Stimulated activated effector memory CD8-positive, alpha-beta T cell treated with anti-CD3 and anti-CD28 coated beads, Interleukin-12 subunit alpha, Interleukin-12 subunit beta, amount 100 ng/mL, for 72 hours (primary cell): ENCODE measurements at regions not wholly inside any gene's neighbourhood (a gene's known extent, or its start where the extent isn't known, plus 50 kb on each side); places are given as distances from the start of the nearest gene placed in this dataset.
"Not testable (repeated sequence)": the region's sequence is repeated elsewhere in the genome, so short reads cannot be mapped to it uniquely, and the experiment has no call there.

ENCODE experiments used
- ATAC-seq: fragments of 150-1000 bp; cut with Tn5 transposase; 2 replicates; pipeline ENCODE4 v1.10.0; 2021
- DNase-seq, 2 donors: peaks; one replicate each; pipeline ENCODE4 v3.0.0; 2021 to 2022; ENCODE audit warnings: low spot score in 2 of 2
- H3K27ac Mint-ChIP-seq: one replicate; pipeline ENCODE4 v1.8.0; 2022; ENCODE audit warnings: mild to moderate bottlenecking, mixed read lengths
- H3K36me3 Mint-ChIP-seq: one replicate; pipeline ENCODE4 v1.8.0; 2022; ENCODE audit warnings: mild to moderate bottlenecking, mixed read lengths
- H3K4me1 Mint-ChIP-seq: one replicate; pipeline ENCODE4 v1.8.0; 2022; ENCODE audit warnings: mixed read lengths
- H3K4me3 Mint-ChIP-seq: one replicate; pipeline ENCODE4 v1.8.0; 2022; ENCODE audit warnings: mild to moderate bottlenecking, mixed read lengths
- H3K9me3 Mint-ChIP-seq: one replicate; pipeline ENCODE4 v1.8.0; 2022; ENCODE audit warnings: mixed read lengths

DNA sequence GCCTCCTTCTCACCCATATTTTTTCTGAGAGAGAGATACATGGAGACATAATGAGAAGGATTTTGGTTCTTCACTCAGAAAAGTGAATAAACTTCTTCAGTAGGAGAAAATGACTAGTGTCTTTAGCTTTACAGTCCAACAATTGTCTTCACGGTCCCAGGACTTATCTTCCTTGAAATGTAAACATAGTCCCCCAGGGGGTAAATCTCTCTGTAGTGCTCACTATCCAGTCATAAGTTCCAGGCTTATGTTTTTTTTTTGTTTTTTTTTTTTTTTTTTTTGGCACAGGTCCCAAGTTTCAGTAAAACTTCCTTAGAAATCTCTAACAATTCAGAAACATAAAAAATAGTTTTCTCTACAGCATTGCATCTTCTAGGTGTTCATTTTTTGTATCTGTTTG lies 890.2 kb upstream of the B3GALT2 start:
- Mint-ChIP-seq H3K4me1 (no peaks in the 10 kb centered on the region), H3K36me3 (no peaks in the 10 kb centered on the region), H3K9me3 (peaks cover 2% of the 10 kb centered on the region), H3K27ac (no peak overlapping the region), H3K4me3 (no peak overlapping the region)
- ATAC-seq (no peak), DNase-seq (no peak)

DNA sequence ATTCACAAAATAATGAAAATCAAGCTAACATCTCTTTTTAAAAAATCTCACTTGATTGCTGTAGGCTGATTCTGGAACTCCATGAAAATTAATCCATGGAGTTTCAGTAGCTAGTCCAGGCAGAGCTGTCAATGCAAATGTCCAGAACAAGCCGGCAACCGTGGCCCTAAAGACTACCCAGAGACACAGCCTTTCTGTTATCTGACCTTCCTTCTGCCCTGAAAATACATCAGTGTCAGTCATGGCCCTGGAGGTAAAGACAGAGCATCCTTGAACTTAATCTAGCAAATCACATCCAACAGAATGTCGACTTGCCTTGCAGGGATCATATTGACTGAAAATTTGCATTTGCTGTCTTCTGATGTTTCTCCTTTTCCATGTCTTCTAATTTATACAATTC lies 887.4 kb upstream of the B3GALT2 start:
- ATAC-seq (no peak), DNase-seq (no peak)
- Mint-ChIP-seq H3K4me1 (no peaks in the 10 kb centered on the region), H3K4me3 (no peak overlapping the region), H3K9me3 (peaks cover 2% of the 10 kb centered on the region), H3K36me3 (no peaks in the 10 kb centered on the region), H3K27ac (no peak overlapping the region)

- Mint-ChIP-seq H3K4me1 (no peaks in the 10 kb centered on the region), H3K9me3 (no peaks in the 10 kb centered on the region), H3K36me3 (no peaks in the 10 kb centered on the region), H3K4me3 (no peak overlapping the region), H3K27ac (no peak overlapping the region)
- DNase-seq (no peak), ATAC-seq (no peak)
Observed at GRCh38 chr1:194071205-194071604, 884.8 kb upstream of the B3GALT2 start.

DNA sequence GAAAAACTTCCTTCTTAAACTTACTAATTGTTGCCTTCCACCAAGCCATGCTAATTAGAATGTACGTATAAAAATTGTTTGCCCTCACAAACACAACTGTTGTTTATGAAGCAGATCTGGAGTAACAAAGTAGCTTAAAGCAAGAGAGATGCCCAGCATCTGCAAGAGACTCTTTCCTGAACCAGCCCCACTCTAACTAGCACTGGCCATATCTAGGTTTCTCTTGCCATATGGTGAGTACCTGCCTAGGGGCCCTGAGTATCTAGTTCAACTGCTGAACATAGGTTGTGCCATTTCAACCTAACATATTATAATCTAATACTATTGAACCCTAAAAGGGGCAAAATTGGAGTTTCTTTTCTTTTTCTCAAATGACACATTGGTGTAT lies 883.4 kb upstream of the B3GALT2 start:
- ATAC-seq (no peak), DNase-seq (no peak)
- no peak overlapping the region for H3K27ac Mint-ChIP-seq
- H3K36me3 Mint-ChIP-seq: no peaks in the 10 kb centered on the region
- no peaks in the 10 kb centered on the region for H3K4me1 Mint-ChIP-seq
- H3K9me3 Mint-ChIP-seq: peaks cover 3% of the 10 kb centered on the region
- no peak overlapping the region for H3K4me3 Mint-ChIP-seq

GRCh38 chr1:194069168-194069830 lies 882.9 kb upstream of the B3GALT2 start:
- DNase-seq (no peak), ATAC-seq (no peak)
- H3K4me1 Mint-ChIP-seq: no peaks in the 10 kb centered on the region
- H3K27ac Mint-ChIP-seq: no peak overlapping the region
- peaks cover 3% of the 10 kb centered on the region for H3K9me3 Mint-ChIP-seq
- H3K36me3 Mint-ChIP-seq: no peaks in the 10 kb centered on the region
- H3K4me3 Mint-ChIP-seq: no peak overlapping the region

GRCh38 chr1:194068446-194069167 lies 882.2 kb upstream of the B3GALT2 start:
- ATAC-seq (no peak), DNase-seq (no peak)
- Mint-ChIP-seq H3K36me3 (no peaks in the 10 kb centered on the region), H3K27ac (no peak overlapping the region), H3K4me3 (no peak overlapping the region), H3K4me1 (no peaks in the 10 kb centered on the region), H3K9me3 (peaks cover 3% of the 10 kb centered on the region)

DNA sequence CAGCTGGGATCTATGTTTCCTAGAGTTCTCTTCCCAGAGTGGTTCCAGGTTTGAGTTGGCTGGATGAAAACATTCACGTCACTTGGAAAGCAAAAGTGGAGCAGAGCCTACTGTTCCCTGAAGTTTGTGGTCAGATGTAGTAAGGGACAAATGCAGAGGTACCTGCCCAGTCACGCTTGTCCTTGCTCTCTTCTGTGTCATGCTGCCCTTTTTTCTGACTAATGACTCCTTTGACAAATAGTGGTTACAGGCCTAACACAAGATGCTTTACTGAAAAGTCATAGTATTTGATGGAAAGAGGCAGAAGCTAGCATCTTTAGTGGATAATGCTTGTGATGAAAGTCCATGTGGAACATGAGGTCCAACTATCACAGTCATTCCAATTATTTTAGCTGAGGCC lies 881.4 kb upstream of the B3GALT2 start:
- H3K4me1 Mint-ChIP-seq: no peaks in the 10 kb centered on the region
- H3K4me3 Mint-ChIP-seq: no peak overlapping the region
- no peaks in the 10 kb centered on the region for H3K36me3 Mint-ChIP-seq
- H3K9me3 Mint-ChIP-seq: peaks cover 3% of the 10 kb centered on the region
- H3K27ac Mint-ChIP-seq: no peak overlapping the region
- ATAC-seq: no peak
- no peak for DNase-seq

- Mint-ChIP-seq H3K36me3 (no peaks in the 10 kb centered on the region), H3K4me3 (no peak overlapping the region), H3K9me3 (peaks cover 6% of the 10 kb centered on the region), H3K4me1 (peaks cover 9% of the 10 kb centered on the region), H3K27ac (no peak overlapping the region)
- no peak for DNase-seq
- no peak for ATAC-seq
Observed at GRCh38 chr1:194062962-194063361, 876.5 kb upstream of the B3GALT2 start.

- Mint-ChIP-seq H3K36me3 (no peaks in the 10 kb centered on the region), H3K4me3 (no peak overlapping the region), H3K9me3 (peaks cover 6% of the 10 kb centered on the region), H3K4me1 (peaks cover 9% of the 10 kb centered on the region), H3K27ac (no peak overlapping the region)
- no peak for DNase-seq
- ATAC-seq: no peak
Observed at GRCh38 chr1:194062526-194062925, 876.1 kb upstream of the B3GALT2 start.

- H3K4me3 Mint-ChIP-seq: no peak overlapping the region
- DNase-seq: no peak
- no peaks in the 10 kb centered on the region for H3K36me3 Mint-ChIP-seq
- peaks cover 21% of the 10 kb centered on the region for H3K4me1 Mint-ChIP-seq
- H3K9me3 Mint-ChIP-seq: peaks cover 5% of the 10 kb centered on the region
- ATAC-seq: no peak
- peak overlapping the region; percentile 2 for H3K27ac Mint-ChIP-seq
Observed at GRCh38 chr1:194060481-194060880, 874.1 kb upstream of the B3GALT2 start.

DNA sequence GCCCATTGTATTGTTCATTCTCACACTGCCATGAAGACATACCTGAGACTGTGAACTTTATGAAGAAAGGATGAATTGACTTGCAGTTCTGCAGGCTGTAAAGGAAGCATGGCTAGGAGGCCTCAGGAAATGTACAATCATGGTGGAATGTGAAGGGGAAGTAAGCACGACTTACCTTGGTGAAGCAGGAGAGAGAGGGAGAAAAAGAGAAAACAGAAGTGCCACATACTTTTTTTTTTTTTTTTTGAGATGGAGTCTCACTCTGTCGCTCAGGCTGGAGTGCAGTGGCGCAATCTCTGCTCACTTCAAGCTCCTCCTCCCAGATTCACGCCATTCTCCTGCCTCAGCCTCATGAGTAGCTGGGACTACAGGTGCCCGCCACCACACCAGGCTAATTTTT lies 871.9 kb upstream of the B3GALT2 start:
- not testable (repeated sequence) for H3K9me3 Mint-ChIP-seq, H3K4me3 Mint-ChIP-seq, DNase-seq, H3K27ac Mint-ChIP-seq, ATAC-seq, H3K36me3 Mint-ChIP-seq
- H3K4me1 Mint-ChIP-seq: peaks cover 21% of the 10 kb centered on the region

DNA sequence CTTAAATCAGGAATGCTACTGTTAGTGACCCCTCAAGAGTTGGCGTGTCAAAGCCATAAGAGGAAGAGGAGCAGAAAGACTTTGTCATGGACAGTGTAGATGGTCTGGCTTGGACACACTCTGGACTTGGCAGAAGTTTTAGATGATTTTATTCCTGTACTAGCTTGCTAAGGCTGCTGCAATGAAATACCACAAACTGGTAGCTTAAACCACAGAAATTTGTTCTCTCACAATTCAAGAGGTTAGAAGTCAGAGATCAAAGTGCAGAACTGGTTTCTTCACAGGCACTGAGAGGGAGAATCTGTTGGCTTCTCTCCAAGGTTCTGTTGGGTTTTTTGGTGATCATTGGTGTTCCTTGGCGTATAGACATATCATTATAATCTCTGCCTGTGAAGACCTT lies 869.8 kb upstream of the B3GALT2 start:
- H3K27ac Mint-ChIP-seq: peak overlapping the region; percentile 26
- ATAC-seq (peak; percentile 40), DNase-seq (no peak)
- H3K4me1 Mint-ChIP-seq: peaks cover 33% of the 10 kb centered on the region
- no peaks in the 10 kb centered on the region for H3K36me3 Mint-ChIP-seq
- peaks cover 2% of the 10 kb centered on the region for H3K9me3 Mint-ChIP-seq
- H3K4me3 Mint-ChIP-seq: no peak overlapping the region

DNA sequence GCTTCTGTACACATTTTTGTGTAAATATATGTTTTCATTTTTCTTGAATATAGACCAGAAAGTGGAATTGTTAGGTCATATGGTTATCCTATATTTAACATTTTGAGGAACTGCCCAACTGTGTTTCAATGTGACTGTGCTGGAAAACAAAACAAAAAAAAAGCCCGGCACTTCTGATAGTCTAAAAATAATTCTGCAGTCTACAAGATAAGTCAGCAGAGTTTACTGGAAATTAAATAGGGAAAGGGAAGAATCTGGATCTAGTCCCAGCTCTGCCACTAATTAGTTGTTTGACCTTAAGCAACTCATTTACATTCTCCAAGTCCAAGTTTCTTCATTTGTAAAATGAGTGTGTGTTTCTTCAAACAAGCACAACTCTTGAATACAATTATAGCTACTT lies 869.1 kb upstream of the B3GALT2 start:
- DNase-seq (no peak), ATAC-seq (no peak)
- Mint-ChIP-seq H3K9me3 (peaks cover 2% of the 10 kb centered on the region), H3K27ac (no peak overlapping the region), H3K4me1 (peaks cover 31% of the 10 kb centered on the region), H3K36me3 (no peaks in the 10 kb centered on the region), H3K4me3 (no peak overlapping the region)

- H3K36me3 Mint-ChIP-seq: no peaks in the 10 kb centered on the region
- DNase-seq (no peak), ATAC-seq (peak; percentile 47)
- H3K27ac Mint-ChIP-seq: peak overlapping the region; percentile 84
- peak overlapping the region; percentile 23 for H3K4me3 Mint-ChIP-seq
- H3K9me3 Mint-ChIP-seq: no peaks in the 10 kb centered on the region
- H3K4me1 Mint-ChIP-seq: peaks cover 25% of the 10 kb centered on the region
Observed at GRCh38 chr1:194052514-194053338, 866.3 kb upstream of the B3GALT2 start.

DNA sequence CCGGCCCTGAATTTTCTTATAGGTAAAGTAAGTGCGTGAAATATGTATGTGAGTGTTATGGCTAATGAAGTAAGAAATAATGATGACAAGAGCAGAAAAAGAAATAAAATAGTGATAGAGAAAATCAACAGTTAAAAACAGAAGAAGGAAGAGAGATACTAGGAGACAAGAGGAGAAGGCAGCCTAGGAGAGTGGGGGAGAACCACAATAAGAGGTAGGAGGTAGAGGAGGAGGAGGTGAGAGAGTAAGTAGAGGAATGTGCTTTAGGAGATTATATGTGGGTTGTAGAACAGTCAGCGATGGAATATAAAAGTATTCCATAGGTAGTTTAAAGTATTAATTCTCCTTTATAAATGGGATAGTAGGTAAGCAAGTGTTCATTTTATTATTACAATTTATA lies 861.5 kb upstream of the B3GALT2 start:
- Mint-ChIP-seq H3K4me3 (no peak overlapping the region), H3K36me3 (no peaks in the 10 kb centered on the region), H3K4me1 (peaks cover 10% of the 10 kb centered on the region), H3K9me3 (no peaks in the 10 kb centered on the region), H3K27ac (no peak overlapping the region)
- DNase-seq (no peak), ATAC-seq (no peak)

DNA sequence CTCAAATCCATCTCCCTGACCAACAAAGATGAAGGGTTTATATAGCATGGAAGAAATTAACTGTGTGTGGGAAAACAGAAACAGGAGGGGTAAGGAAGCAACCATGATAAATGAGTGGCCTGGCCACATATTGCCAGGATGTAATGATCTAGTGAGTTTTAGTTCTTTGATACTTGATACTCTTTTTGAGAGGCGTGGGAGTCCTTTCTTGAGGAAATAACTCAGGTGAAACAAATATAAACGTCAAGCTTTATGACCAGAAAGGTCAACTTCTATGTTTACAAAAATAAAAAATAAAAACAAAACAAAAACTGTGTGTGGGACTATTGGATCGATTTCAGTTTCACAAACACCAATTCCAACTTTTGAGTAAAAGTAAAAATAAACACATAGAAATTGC lies 860.8 kb upstream of the B3GALT2 start:
- peaks cover 3% of the 10 kb centered on the region for H3K4me1 Mint-ChIP-seq
- no peak for DNase-seq
- H3K36me3 Mint-ChIP-seq: no peaks in the 10 kb centered on the region
- H3K9me3 Mint-ChIP-seq: no peaks in the 10 kb centered on the region
- no peak for ATAC-seq
- H3K4me3 Mint-ChIP-seq: no peak overlapping the region
- H3K27ac Mint-ChIP-seq: no peak overlapping the region
